ENCODE measurements at regions not wholly inside any gene's neighbourhood (a gene's known extent, or its start where the extent isn't known, plus 50 kb on each side); places are given as distances from the start of the nearest gene placed in this dataset.

GRCh38 chr2:173580351-173580750 is 225.7 kb downstream of the CDCA7 start:
- TF ChIP-seq CTCF (IDR thresholded peaks at IDR 0.05) = no peak
- no peak for TF ChIP-seq POLR2AphosphoS5 (IDR thresholded peaks at IDR 0.05; ENCODE audit: insufficient read depth in 1 of 2, low read depth in 1 of 2)

Data from vagina (tissue), 2 donors.